ENCODE measurements at regions not wholly inside any gene's neighbourhood (a gene's known extent, or its start where the extent isn't known, plus 50 kb on each side); places are given as distances from the start of the nearest gene placed in this dataset.
A peak's percentile ranks its signal among the peaks of the same experiment; 100 is the strongest.

DNA sequence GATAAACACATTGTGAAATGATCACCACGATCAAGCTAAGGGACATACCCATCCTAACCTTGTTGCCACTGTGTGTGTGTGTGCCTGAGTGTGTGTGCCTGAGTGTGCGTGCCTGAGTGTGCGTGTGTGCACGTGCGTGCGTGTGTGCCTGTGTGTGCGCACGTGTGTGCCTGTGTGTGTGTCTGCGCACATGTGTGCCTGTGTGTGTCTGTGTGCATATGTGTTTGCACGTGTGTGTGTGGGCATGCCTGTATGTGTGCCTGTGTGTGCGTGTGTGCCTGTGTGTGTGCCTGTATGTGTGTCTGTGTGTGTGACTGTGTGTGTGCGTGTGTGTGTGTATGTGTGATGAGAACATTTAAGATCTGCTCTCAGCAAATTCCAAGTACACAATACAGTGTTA is 244.1 kb upstream of the DPP6 start:
- WGBS, 2 experiments (ENCODE audit: extremely low coverage in 2 of 2, insufficient read length in 1 of 2): no CpG with 5 or more reads among the region's 12 CpGs
- dilution Hi-C loops (cut with HindIII; ENCODE audit: low sequenced_read_pairs, unreplicated experiment): no loop called here
- Histone ChIP-seq H3K4me2 (ENCODE audit: low read depth, low read length) (no peak overlapping the region), H3K56ac (ENCODE audit: extremely low read depth, insufficient read depth, low read length) (no peak overlapping the region), H3K18ac (ENCODE audit: low read depth, low read length) (no peak overlapping the region), H3K27me3 (ENCODE audit: control insufficient read depth, insufficient read depth, low read length) (no peaks in the 10 kb centered on the region), H2AK9ac (replicated peaks; ENCODE audit: low read depth, low read length, poor library complexity) (no peak overlapping the region), H4K5ac (ENCODE audit: low read depth, low read length) (no peak overlapping the region), H2BK20ac (ENCODE audit: low read depth, low read length) (no peak overlapping the region), H3K9ac (ENCODE audit: low read depth, low read length) (no peak overlapping the region), H2AK5ac (ENCODE audit: low read depth, low read length) (no peak overlapping the region), H3K4me3 (ENCODE audit: insufficient read depth, low read depth, low read length) (no peak overlapping the region), H3K4ac (ENCODE audit: low read depth, low read length) (no peak overlapping the region), H2BK5ac (ENCODE audit: low read depth, low read length, poor library complexity, severe bottlenecking) (no peak overlapping the region), H3K79me1 (ENCODE audit: low read depth in 1 of 2, low read length in 2 of 2) (no peaks in the 10 kb centered on the region), H4K91ac (ENCODE audit: insufficient read depth, low read depth, low read length) (no peak overlapping the region), H3K9me3 (ENCODE audit: control insufficient read depth, insufficient read depth, low read length) (no peaks in the 10 kb centered on the region), H2BK15ac (ENCODE audit: low read depth, low read length) (no peak overlapping the region), H2AFZ (replicated peaks; ENCODE audit: low read length, poor library complexity) (peak overlapping the region; percentile 32), H4K8ac (ENCODE audit: low read depth in 2 of 2, low read length in 2 of 2) (no peak overlapping the region), H3K9me1 (ENCODE audit: insufficient read depth, low read length) (no peaks in the 10 kb centered on the region), H4K20me1 (ENCODE audit: insufficient read depth, low read length) (no peaks in the 10 kb centered on the region), H3K14ac (replicated peaks; ENCODE audit: low read depth, low read length) (no peak overlapping the region), H3K4me1 (ENCODE audit: control insufficient read depth, insufficient read depth, low read length) (no peaks in the 10 kb centered on the region), H2BK120ac (ENCODE audit: low read depth, low read length) (no peak overlapping the region), H3K27ac (ENCODE audit: insufficient read depth, low read length) (no peak overlapping the region), H3K23ac (ENCODE audit: low read depth, low read length) (no peak overlapping the region), H3K36me3 (ENCODE audit: control insufficient read depth, insufficient read depth, low read length) (no peaks in the 10 kb centered on the region)
- POLR2A ChIA-PET (ENCODE audit: unreplicated experiment): no interaction called here
- no TSS peak for BruUV-seq (replicated peaks)
- CTCF ChIA-PET: no interaction called here
- ATAC-seq (ENCODE audit: low read depth) (no peak), DNase-seq (no peak)
- TF ChIP-seq USF2 (IDR thresholded peaks at IDR 0.05; ENCODE audit: low read depth, low read length) (no peak), CEBPB (IDR thresholded peaks at IDR 0.05; ENCODE audit: low read depth, low read length) (no peak), NFE2L2 (IDR thresholded peaks at IDR 0.05; ENCODE audit: low read depth, low read length) (no peak), MXI1 (IDR thresholded peaks at IDR 0.05; ENCODE audit: borderline replicate concordance, low read depth, low read length) (no peak), FOS (IDR thresholded peaks at IDR 0.05; ENCODE audit: low read depth, low read length) (no peak), MAZ (IDR thresholded peaks at IDR 0.05; ENCODE audit: borderline replicate concordance, low read depth, low read length) (no peak), CHD1 (IDR thresholded peaks at IDR 0.05; ENCODE audit: low read depth, low read length) (no peak), RCOR1 (IDR thresholded peaks at IDR 0.05; ENCODE audit: insufficient replicate concordance, low read length) (no peak), MAFK (IDR thresholded peaks at IDR 0.05; ENCODE audit: low read depth, low read length) (no peak), ELK1 (IDR thresholded peaks at IDR 0.05; ENCODE audit: borderline replicate concordance, low read depth, low read length) (no peak), RAD21 (IDR thresholded peaks at IDR 0.05; ENCODE audit: low read length) (no peak), BHLHE40 (IDR thresholded peaks at IDR 0.05; ENCODE audit: low read depth, low read length) (no peak), POLR2A (IDR thresholded peaks at IDR 0.05; ENCODE audit: low read depth, low read length) (no peak), RFX5 (IDR thresholded peaks at IDR 0.05; ENCODE audit: low read depth, low read length) (no peak), SMC3 (IDR thresholded peaks at IDR 0.05; ENCODE audit: low read depth, low read length) (no peak)
- TF ChIP-seq, protein P1, sequence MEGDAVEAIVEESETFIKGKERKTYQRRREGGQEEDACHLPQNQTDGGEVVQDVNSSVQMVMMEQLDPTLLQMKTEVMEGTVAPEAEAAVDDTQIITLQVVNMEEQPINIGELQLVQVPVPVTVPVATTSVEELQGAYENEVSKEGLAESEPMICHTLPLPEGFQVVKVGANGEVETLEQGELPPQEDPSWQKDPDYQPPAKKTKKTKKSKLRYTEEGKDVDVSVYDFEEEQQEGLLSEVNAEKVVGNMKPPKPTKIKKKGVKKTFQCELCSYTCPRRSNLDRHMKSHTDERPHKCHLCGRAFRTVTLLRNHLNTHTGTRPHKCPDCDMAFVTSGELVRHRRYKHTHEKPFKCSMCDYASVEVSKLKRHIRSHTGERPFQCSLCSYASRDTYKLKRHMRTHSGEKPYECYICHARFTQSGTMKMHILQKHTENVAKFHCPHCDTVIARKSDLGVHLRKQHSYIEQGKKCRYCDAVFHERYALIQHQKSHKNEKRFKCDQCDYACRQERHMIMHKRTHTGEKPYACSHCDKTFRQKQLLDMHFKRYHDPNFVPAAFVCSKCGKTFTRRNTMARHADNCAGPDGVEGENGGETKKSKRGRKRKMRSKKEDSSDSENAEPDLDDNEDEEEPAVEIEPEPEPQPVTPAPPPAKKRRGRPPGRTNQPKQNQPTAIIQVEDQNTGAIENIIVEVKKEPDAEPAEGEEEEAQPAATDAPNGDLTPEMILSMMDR (conservative IDR thresholded peaks at IDR 0.05; ENCODE audit: low read depth, low read length): no peak
- intact Hi-C loops (cut with micrococcal nuclease): no loop called here
- in situ Hi-C loops (cut with MboI; ENCODE audit: low sequenced_read_pairs): no loop called here
